ENCODE measurements at regions not wholly inside any gene's neighbourhood (a gene's known extent, or its start where the extent isn't known, plus 50 kb on each side); places are given as distances from the start of the nearest gene placed in this dataset.

DNA sequence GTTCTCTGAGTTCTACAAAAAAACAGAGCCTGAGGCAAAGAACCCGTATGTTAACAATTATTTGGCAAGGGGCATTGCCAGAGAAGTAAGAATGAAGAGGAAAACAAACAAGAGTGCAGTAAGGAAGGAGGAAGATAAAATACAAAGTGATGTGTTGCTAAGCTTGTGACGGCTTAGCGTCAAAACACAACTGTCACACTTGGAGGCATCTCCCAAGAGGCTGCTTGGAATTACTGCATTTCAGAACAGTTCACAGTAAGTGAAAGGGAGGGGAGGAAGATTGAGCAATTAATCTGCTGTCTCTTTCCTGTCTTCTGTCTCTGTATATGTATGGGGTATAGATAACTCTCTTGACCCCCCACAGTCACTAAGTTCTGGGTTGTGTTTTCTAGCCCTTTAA is 1017.0 kb upstream of the TMPRSS15 start:
- BruUV-seq (replicated peaks): no TSS peak
- TF ChIP-seq, protein P1, sequence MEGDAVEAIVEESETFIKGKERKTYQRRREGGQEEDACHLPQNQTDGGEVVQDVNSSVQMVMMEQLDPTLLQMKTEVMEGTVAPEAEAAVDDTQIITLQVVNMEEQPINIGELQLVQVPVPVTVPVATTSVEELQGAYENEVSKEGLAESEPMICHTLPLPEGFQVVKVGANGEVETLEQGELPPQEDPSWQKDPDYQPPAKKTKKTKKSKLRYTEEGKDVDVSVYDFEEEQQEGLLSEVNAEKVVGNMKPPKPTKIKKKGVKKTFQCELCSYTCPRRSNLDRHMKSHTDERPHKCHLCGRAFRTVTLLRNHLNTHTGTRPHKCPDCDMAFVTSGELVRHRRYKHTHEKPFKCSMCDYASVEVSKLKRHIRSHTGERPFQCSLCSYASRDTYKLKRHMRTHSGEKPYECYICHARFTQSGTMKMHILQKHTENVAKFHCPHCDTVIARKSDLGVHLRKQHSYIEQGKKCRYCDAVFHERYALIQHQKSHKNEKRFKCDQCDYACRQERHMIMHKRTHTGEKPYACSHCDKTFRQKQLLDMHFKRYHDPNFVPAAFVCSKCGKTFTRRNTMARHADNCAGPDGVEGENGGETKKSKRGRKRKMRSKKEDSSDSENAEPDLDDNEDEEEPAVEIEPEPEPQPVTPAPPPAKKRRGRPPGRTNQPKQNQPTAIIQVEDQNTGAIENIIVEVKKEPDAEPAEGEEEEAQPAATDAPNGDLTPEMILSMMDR (IDR thresholded peaks at IDR 0.05; ENCODE audit: unreplicated experiment): no peak
- Mint-ChIP-seq H3K4me3 (ENCODE audit: unreplicated experiment) (no peak overlapping the region), H3K4me1 (ENCODE audit: insufficient read depth, unreplicated experiment) (no peaks in the 10 kb centered on the region), H3K27me3 (ENCODE audit: insufficient read depth, unreplicated experiment) (no peaks in the 10 kb centered on the region), H3K27ac (ENCODE audit: low read depth, unreplicated experiment) (no peak overlapping the region), H3K36me3 (ENCODE audit: insufficient read depth, unreplicated experiment) (no peaks in the 10 kb centered on the region), H3K9me3 (ENCODE audit: unreplicated experiment) (peaks cover 18% of the 10 kb centered on the region)
- ChIA-PET POLR2A (no interaction called here), CTCF (no interaction called here)
- no peak for DNase-seq (ENCODE audit: unreplicated experiment)
- intact Hi-C loops (cut with micrococcal nuclease): no loop called here

DNA sequence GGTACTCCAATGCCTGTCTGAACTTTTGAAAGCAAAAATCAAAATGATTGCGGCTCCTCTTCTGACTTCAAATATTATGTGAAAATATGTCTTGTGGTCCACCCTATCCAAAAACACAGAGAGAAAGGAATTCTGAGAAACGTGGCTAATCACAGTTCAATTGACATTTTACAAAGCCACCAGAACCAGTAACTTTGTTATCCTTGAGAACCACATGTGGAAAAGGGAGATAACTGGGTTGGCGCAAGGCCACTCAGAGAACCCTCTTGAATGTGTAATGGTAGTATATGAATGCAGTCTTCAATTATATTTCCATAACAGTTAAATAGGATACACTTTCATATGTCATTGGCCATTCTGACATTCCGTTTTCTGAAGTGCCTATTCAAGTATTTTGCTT is 1030.0 kb upstream of the TMPRSS15 start:
- Mint-ChIP-seq H3K27me3 (ENCODE audit: insufficient read depth, unreplicated experiment) (no peaks in the 10 kb centered on the region), H3K36me3 (ENCODE audit: insufficient read depth, unreplicated experiment) (no peaks in the 10 kb centered on the region), H3K4me3 (ENCODE audit: unreplicated experiment) (no peak overlapping the region), H3K9me3 (ENCODE audit: unreplicated experiment) (peaks cover 6% of the 10 kb centered on the region), H3K27ac (ENCODE audit: low read depth, unreplicated experiment) (no peak overlapping the region), H3K4me1 (ENCODE audit: insufficient read depth, unreplicated experiment) (peaks cover 4% of the 10 kb centered on the region)
- ChIA-PET POLR2A (no interaction called here), CTCF (interaction anchor here (0.6 kb wide), 1 partner anchor 243 kb away, joined by 3 read pairs; no protein-coding TSS in a partner anchor)
- no peak for DNase-seq (ENCODE audit: unreplicated experiment)
- TF ChIP-seq, protein P1 (IDR thresholded peaks at IDR 0.05; ENCODE audit: unreplicated experiment): no peak
- BruUV-seq (replicated peaks): no TSS peak
- intact Hi-C loops (cut with micrococcal nuclease): no loop called here

DNA sequence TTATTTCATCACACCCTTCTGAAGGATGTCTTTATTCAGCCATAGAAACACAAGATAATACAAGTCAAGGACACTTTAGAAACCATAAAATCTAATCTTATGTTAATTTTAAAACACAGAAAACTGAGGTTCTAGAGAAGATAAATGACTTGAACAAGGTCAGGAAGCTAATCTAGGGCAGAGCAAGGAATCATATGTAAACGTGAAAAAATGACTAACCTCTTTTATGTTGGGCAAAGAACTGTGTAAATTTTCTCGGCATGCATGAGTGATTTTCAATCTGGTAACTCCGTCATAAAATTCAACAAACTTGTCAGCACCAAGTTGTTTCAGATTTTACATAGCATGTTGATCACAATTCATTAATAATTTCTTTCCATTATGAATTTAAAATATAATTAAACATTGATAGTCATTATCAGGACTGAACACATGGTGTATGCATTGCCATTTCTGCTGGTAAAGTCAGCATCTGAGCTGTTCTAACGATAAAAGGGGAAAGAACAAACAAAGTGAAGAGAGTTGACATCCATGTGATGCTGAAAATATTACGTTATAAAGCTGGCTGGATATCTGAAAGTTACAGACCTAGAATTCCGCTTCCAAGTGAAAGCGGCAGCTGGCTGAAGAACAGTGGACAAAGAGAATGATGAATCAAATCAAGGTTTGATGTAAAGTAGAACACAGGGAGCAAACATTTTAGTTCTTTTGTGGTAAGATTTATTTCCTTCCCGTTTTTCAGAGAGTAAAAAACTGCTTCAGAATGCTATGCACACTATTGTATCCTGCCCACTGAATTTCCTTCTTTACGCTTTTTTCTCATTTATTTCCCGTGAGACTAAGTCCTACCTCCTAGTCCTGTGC is 1037.4 kb upstream of the TMPRSS15 start:
- no peaks in the 10 kb centered on the region for H3K4me1 Mint-ChIP-seq (ENCODE audit: insufficient read depth, unreplicated experiment)
- H3K4me3 Mint-ChIP-seq (ENCODE audit: unreplicated experiment): no peak overlapping the region
- TF ChIP-seq, protein P1 (IDR thresholded peaks at IDR 0.05; ENCODE audit: unreplicated experiment): no peak
- intact Hi-C loops (cut with micrococcal nuclease): no loop called here
- no TSS peak for BruUV-seq (replicated peaks)
- CTCF ChIA-PET: interaction anchor here (0.6 kb wide), 1 partner anchor 33 kb away, joined by 3 read pairs; no protein-coding TSS in a partner anchor
- DNase-seq (ENCODE audit: unreplicated experiment): no peak
- H3K36me3 Mint-ChIP-seq (ENCODE audit: insufficient read depth, unreplicated experiment): no peaks in the 10 kb centered on the region
- peaks cover 6% of the 10 kb centered on the region for H3K9me3 Mint-ChIP-seq (ENCODE audit: unreplicated experiment)
- H3K27me3 Mint-ChIP-seq (ENCODE audit: insufficient read depth, unreplicated experiment): no peaks in the 10 kb centered on the region
- H3K27ac Mint-ChIP-seq (ENCODE audit: low read depth, unreplicated experiment): no peak overlapping the region
- POLR2A ChIA-PET: interaction anchor here (1.0 kb wide), 1 partner anchor 26 kb away, joined by 3 read pairs; no protein-coding TSS in a partner anchor

DNA sequence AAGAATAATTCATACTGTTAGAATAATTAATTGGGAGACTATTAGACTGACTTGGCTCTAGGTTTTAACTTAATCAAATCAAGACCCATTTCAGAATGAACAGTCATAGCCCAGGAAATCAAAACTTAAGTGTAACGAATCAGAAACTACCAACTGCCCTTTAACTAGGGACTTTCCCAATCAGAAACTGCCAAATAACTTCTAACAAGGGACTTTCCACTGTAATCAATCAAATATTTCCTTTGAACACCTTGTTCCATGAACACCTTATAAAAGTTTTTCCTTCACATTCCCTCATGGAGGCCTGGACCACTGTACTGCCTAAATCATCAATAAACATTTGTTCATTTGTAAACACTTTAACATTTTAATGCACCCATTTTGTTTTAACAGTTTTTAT is 1054.7 kb upstream of the TMPRSS15 start:
- no peaks in the 10 kb centered on the region for H3K27me3 Mint-ChIP-seq (ENCODE audit: insufficient read depth, unreplicated experiment)
- H3K4me3 Mint-ChIP-seq (ENCODE audit: unreplicated experiment): no peak overlapping the region
- ChIA-PET CTCF (no interaction called here), POLR2A (no interaction called here)
- intact Hi-C loops (cut with micrococcal nuclease): no loop called here
- no peak for DNase-seq (ENCODE audit: unreplicated experiment)
- BruUV-seq (replicated peaks): no TSS peak
- TF ChIP-seq, protein P1 (IDR thresholded peaks at IDR 0.05; ENCODE audit: unreplicated experiment): no peak
- peaks cover 14% of the 10 kb centered on the region for H3K9me3 Mint-ChIP-seq (ENCODE audit: unreplicated experiment)
- H3K27ac Mint-ChIP-seq (ENCODE audit: low read depth, unreplicated experiment): no peak overlapping the region
- peaks cover 19% of the 10 kb centered on the region for H3K4me1 Mint-ChIP-seq (ENCODE audit: insufficient read depth, unreplicated experiment)
- no peaks in the 10 kb centered on the region for H3K36me3 Mint-ChIP-seq (ENCODE audit: insufficient read depth, unreplicated experiment)
